Hematopoietic multipotent progenitor cell treated with erythropoietin and hydrocortisone succinate and interleukin-3 and kit ligand, for 15 days (in vitro differentiated cells): ENCODE measurements at regions not wholly inside any gene's neighbourhood (a gene's known extent, or its start where the extent isn't known, plus 50 kb on each side); places are given as distances from the start of the nearest gene placed in this dataset.
"Not testable (repeated sequence)": the region's sequence is repeated elsewhere in the genome, so short reads cannot be mapped to it uniquely, and the experiment has no call there.

ENCODE experiments used
- DNase-seq: peaks from one replicate; pipeline ENCODE4 v3.0.0-alpha.2; 2015; ENCODE audit warnings: low spot score

GRCh38 chr5:120817044-120817985, 353.2 kb downstream of the PRR16 start:
- DNase-seq: no peak

- DNase-seq: no peak
Measured at GRCh38 chr5:120818128-120818527, 354.0 kb downstream of the PRR16 start.

- DNase-seq: no peak
Measured at GRCh38 chr5:120823328-120823727, 359.2 kb downstream of the PRR16 start.

- DNase-seq: not testable (repeated sequence)
Measured at GRCh38 chr5:120831646-120832045, 367.5 kb downstream of the PRR16 start.

DNA sequence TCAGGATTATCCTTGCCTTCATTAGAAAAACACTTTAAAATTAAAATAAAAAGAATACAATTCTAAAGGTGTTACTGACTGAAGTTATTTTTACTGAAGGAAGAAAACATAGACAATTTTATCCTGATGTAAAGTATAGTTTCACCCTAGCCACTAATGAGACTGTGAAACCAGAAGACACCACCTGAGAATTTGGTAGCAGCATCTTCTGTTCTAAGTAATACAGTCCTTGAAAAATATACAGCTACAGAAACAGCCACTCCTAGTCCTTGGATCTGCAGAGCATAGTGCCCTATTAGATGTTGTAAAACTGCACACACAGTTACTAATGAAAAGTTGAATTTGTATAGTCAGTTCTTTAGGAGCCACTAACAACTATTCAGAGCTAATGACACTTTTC, 377.7 kb downstream of the PRR16 start:
- no peak for DNase-seq

- no peak for DNase-seq
Measured at GRCh38 chr5:120843390-120843980, 379.4 kb downstream of the PRR16 start.

DNA sequence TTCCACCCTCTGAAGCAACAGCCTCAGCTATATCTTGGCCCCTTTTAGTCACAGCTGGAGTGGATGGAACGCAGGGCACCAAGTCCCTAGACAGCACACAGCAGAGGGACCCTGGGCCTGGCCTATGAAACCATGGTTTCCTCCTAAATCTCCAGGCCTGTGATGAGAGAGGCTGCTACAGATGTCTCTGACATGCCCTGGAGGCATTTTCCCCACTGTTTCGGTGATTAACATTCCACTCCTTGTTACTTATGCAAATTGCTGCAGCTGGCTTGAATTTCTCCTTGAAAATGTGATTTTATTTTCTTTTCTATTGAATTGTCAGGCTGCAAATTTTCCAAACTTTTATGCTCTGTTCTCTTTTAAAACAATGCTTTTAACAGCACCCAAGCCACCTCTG, 384.8 kb downstream of the PRR16 start:
- no peak for DNase-seq

DNA sequence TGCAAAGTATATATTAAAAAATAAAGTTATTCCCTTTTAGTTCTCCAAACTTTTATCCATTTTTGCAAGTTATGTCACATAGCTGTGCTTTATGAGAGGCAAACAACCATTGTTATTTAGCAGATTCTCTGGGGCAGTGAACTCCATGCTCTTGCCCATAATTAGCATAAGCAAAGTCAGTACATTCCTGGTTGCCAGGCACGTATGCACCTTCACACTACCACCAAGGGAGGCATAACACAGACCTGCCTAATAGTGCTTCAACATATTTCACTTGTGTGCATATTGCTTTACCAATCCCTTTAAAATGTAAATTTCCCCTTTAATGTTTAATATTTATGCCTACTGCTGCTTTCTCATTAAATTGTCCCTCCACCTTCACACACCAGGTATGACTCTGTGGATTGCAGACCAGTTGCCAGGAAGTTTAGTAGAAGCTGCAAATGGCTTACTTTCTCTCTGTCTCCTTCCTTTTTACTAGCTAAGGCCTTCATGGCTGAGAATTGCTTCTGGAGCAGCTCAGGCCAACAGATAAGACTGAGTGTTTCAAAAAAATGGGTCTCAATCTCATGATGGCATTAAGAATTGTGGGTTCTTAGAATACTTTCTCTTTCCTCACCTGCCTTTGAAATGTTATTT, 388.2 kb downstream of the PRR16 start:
- DNase-seq: no peak

DNA sequence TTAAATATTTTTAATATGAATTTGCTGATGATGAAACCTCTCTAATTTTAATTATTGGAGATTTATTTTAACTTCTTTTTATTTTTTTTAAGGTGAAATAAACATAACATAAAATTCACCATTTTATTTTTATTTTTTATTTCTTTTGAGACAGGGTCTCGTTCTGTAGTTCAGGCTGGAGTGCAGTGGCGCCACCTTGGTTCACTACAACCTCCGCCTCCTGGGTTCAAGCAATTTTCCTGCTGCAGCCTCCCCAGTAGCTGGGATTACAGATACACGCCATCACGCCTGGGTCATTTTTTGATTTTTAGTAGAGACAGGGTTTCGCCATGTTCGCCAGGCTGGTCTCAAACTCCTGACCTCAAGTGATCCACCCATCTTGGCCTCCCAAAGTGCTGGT, 402.9 kb downstream of the PRR16 start:
- no peak for DNase-seq

GRCh38 chr5:120869831-120870230, 405.7 kb downstream of the PRR16 start:
- DNase-seq: no peak

GRCh38 chr5:120872297-120872696, 408.2 kb downstream of the PRR16 start:
- DNase-seq: no peak

GRCh38 chr5:120873083-120873482, 409.0 kb downstream of the PRR16 start:
- no peak for DNase-seq

DNA sequence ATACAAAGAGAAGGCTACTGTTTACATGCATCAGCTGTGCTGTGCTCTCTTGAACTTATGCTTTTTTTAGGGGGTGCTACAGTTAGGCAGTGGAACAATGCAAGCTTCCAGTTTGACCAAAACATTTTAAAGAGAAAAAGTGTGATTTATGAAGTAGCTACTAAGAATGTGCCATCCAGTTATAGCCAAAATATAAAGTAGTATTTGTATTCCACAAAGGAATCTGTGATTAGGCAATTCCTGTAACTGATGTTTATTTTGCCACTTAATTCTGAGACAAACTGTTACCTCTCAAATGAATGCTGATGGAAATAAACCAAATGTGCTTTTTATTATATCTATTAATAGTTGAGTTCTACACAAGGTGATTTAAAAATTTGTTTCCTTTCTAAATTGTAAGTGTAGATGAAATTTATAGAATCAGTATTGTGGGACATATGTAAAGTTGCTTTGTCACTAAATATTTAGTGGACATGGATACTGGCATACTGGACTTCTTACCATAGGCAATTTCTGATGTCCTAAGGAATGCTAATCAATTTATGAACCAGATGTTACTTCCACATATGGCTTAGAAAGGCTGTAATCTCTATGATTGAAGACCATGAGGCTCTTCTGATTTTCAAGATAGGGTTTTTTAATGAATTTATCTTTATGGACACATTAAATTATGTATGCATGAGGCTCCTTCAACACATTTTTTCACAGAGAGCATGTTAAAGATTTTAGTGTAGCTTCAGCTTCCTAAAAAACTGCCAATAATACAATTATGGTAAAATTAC, 410.2 kb downstream of the PRR16 start:
- no peak for DNase-seq

- DNase-seq: no peak
Measured at GRCh38 chr5:120882038-120882775, 418.1 kb downstream of the PRR16 start.

DNA sequence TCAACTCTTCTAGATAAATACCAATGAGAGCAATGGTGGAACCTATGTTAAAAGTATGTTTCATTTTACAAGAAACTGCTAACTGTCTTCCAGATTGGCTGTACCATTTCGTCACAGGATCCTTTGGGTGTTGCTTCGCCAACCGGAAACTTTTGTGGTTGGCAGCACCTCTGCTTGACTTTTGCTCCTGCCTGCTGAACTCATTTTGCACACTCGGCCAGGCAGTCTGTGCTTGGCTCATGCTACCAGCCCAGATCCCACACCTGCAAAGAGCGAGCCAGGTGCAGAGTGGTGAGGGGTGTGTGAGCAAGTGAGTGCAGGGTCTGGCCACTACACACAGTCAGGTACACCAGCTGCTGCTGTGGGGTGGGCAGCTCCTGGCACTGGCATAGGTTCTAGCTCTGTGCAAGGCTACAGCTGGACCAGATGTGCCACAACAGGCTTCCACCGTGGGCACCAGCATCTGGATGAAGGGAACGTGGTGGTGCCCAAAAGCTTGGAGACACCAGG, 422.3 kb downstream of the PRR16 start:
- DNase-seq: no peak

DNA sequence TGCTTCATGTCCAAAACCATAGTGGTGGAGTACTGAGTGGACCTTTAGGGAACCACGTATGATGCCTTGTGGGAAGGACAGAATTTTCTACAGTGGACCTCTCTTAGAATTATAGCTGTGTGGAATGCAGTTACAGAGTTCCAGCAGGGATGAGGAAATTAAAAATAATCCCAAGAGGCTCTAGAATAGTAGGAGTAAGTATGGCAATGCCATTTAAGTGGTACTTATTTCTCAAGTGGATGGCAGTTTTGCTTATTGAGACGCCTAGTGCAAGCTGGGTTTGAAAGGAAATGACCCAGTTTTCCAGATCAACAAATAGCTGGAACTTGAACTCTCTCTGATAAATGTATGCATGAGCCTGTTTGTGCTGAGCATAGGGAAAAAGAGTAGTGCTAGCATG, 431.6 kb downstream of the PRR16 start:
- DNase-seq: no peak

DNA sequence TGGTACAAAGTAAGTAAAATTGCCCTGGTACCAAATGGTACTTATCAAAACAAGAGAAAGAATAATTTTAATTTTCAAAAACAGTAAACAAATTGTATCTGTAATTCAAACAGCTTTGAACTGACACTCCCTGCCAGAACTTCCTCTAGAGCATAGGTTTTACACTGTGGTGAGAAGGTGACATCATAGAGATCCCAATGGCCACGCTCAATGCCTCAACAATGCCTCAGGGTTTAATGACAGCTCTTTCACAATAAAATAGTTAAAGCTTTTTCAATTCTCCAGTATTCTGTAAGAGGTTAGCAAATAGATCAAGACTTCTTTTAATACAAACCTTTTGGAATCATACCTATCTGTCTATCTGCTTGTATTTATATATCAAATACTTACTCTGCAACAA, 437.1 kb downstream of the PRR16 start:
- DNase-seq: no peak

DNA sequence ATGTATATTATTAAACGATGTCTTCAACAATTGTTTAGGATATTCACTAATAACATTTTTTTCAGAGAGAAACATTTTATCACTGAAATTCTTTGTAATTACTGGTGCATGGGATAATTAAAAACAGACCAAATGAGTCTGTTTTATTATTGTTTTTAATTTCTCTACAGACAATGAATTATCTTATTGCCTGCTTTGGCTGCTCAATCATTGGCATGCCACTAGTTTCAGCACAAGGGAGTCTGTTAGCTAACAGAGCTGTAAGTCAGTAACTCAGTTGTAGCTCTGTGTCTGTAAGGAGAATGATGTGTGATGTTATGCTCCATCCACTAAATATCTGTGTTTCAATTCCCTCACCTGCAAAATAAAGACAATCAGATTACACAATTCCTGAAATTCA, 443.9 kb downstream of the PRR16 start:
- no peak for DNase-seq

DNA sequence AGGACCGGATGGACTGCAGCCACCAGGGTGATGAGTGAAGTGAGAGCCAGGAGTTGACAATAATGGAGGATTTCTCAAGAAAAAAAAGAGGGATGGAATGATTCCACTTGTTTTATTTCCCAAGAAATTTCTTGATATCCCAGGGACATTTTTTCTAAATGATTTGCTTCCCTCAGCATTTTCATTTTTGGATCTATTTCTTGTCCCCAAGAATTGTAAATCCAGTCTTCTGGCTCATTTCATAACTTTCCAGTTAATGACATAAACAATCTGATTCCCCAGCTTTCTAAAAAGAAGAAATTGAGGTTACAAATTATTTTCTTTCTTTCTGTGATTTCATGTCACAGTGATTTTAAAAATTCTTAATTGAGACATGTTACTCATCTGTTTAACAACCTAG, 446.5 kb downstream of the PRR16 start:
- DNase-seq: no peak

- DNase-seq: no peak
Measured at GRCh38 chr5:120913396-120913795, 449.3 kb downstream of the PRR16 start.

DNA sequence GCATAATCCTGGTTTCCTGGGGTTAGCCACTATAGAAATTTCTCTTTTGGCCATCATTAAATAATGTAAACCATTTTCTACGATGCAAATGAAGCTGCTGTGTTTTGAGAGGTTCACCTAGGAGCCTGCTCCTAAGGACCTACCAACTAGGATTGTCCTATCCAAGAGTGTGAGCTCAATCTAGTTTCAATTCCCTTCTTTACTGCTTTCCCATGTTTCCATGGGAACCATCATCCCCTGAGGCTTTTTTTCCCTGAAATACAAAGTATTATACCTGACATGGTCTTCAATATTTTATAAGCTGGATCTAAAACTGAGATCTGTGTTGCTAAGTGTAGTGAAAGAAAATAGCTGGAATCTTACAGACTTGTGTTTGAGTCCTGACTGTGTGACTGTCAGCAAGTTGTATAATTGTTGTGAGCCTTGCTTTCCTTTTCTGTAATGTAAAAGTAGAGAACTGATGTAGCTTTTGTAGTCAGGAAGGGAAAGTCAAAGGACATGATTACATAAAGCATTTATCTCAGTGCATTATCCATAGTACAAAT, 453.2 kb downstream of the PRR16 start:
- no peak for DNase-seq
